ENCODE measurements at regions not wholly inside any gene's neighbourhood (a gene's known extent, or its start where the extent isn't known, plus 50 kb on each side); places are given as distances from the start of the nearest gene placed in this dataset.

- DNase-seq, result no peak
- no peak overlapping the region for H3K27ac Mint-ChIP-seq (ENCODE audit: unreplicated experiment)
- no peak overlapping the region for H3K4me3 Mint-ChIP-seq (ENCODE audit: unreplicated experiment)
- H3K27me3 Mint-ChIP-seq (ENCODE audit: unreplicated experiment), result no peaks in the 10 kb centered on the region
- H3K4me1 Mint-ChIP-seq (ENCODE audit: low read depth, unreplicated experiment), result no peaks in the 10 kb centered on the region
- H3K9me3 Mint-ChIP-seq (ENCODE audit: unreplicated experiment), result peaks cover 1% of the 10 kb centered on the region
- TF ChIP-seq CTCF (IDR thresholded peaks at IDR 0.05; ENCODE audit: partially characterized antibody, unreplicated experiment), result no peak
- H3K36me3 Mint-ChIP-seq (ENCODE audit: unreplicated experiment), result no peaks in the 10 kb centered on the region
Observed at GRCh38 chr10:114730291-114730690, 72.2 kb upstream of the ABLIM1 start.

- no peak for TF ChIP-seq CTCF (IDR thresholded peaks at IDR 0.05; ENCODE audit: partially characterized antibody, unreplicated experiment)
- no peak overlapping the region for H3K4me3 Mint-ChIP-seq (ENCODE audit: unreplicated experiment)
- H3K27me3 Mint-ChIP-seq (ENCODE audit: unreplicated experiment), result no peaks in the 10 kb centered on the region
- no peak overlapping the region for H3K27ac Mint-ChIP-seq (ENCODE audit: unreplicated experiment)
- no peak for DNase-seq
- no peaks in the 10 kb centered on the region for H3K36me3 Mint-ChIP-seq (ENCODE audit: unreplicated experiment)
- no peaks in the 10 kb centered on the region for H3K9me3 Mint-ChIP-seq (ENCODE audit: unreplicated experiment)
- H3K4me1 Mint-ChIP-seq (ENCODE audit: low read depth, unreplicated experiment), result no peaks in the 10 kb centered on the region
Observed at GRCh38 chr10:114732931-114733330, 74.9 kb upstream of the ABLIM1 start.

DNA sequence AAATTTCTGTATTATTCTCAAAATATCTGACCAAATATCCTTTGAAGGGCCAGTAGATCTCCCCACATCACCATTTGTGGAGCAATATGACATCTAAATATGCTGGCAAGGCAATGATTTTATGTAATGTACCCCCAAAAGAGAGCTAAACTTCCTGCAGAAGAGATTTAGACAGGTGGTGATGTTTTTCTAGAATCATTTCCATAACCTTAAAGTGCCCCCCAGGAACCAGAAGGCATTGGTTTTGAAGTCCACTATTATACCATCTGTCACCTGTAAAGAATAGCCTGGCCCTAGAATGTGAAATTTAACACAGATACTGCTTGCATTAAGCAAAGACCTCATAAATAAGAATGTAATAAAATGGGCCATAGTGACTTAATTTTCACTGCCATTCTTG is 77.9 kb upstream of the ABLIM1 start:
- TF ChIP-seq CTCF (IDR thresholded peaks at IDR 0.05; ENCODE audit: partially characterized antibody, unreplicated experiment), result no peak
- no peaks in the 10 kb centered on the region for H3K27me3 Mint-ChIP-seq (ENCODE audit: unreplicated experiment)
- no peaks in the 10 kb centered on the region for H3K36me3 Mint-ChIP-seq (ENCODE audit: unreplicated experiment)
- no peaks in the 10 kb centered on the region for H3K9me3 Mint-ChIP-seq (ENCODE audit: unreplicated experiment)
- H3K4me1 Mint-ChIP-seq (ENCODE audit: low read depth, unreplicated experiment), result no peaks in the 10 kb centered on the region
- no peak overlapping the region for H3K4me3 Mint-ChIP-seq (ENCODE audit: unreplicated experiment)
- H3K27ac Mint-ChIP-seq (ENCODE audit: unreplicated experiment), result no peak overlapping the region
- DNase-seq, result no peak

DNA sequence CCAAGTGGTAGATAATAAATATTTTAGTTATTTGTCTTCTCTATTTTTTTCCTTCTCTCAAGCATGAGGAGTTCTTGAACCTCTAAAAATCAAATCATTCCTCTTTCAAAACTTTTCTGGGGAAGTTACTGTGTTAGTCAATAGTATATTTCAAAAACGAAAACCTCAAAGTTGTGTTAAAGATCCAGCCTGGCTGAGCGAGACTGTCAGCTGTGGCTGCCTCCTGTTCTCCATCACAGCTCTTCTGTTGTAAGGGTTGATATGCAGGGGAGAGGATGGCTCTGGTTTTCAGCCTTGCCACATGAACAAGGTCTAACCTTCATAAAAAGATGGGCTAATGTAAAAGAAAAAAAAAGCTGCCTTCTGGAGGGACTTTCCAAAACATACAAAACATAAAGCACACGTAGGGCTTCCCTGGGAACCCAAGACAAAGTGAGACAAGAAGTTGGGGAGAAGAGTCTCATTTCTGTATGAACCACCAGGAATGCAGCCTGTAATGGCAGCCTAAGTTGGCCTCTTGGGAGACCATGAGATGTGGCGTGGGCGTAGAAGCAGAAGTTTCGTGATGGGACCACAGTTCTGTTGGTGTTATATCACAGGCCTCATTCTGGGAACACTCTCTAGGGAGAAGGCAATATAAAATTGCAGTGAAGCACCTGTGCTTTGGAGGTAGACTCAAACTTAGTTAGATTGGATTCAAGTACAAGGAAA is 77.9 kb upstream of the FHIP2A start:
- no peak for DNase-seq
- no peaks in the 10 kb centered on the region for H3K9me3 Mint-ChIP-seq (ENCODE audit: unreplicated experiment)
- H3K27ac Mint-ChIP-seq (ENCODE audit: unreplicated experiment), result no peak overlapping the region
- no peaks in the 10 kb centered on the region for H3K4me1 Mint-ChIP-seq (ENCODE audit: low read depth, unreplicated experiment)
- no peak overlapping the region for H3K4me3 Mint-ChIP-seq (ENCODE audit: unreplicated experiment)
- no peak for TF ChIP-seq CTCF (IDR thresholded peaks at IDR 0.05; ENCODE audit: partially characterized antibody, unreplicated experiment)
- H3K27me3 Mint-ChIP-seq (ENCODE audit: unreplicated experiment), result no peaks in the 10 kb centered on the region
- H3K36me3 Mint-ChIP-seq (ENCODE audit: unreplicated experiment), result no peaks in the 10 kb centered on the region

DNA sequence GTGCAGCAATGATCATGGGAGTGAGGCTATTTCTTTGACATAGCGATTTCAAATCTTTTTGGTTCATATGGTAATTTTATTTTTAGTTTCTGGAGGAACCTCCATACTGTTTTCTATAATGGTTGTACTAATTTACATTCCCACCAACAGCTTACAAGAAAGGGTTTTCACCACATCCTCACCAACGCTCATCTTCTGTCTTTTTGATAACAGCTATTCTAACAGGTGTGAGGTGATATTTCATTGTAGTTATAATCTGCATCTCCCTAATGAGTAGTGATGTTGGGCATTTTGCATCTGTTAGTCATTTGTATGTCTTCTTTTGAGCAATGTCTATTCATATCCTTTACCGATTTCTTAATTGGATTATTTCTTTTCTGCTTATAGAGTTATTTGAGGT is 75.0 kb upstream of the FHIP2A start:
- Mint-ChIP-seq H3K27ac (ENCODE audit: unreplicated experiment) (no peak overlapping the region), H3K36me3 (ENCODE audit: unreplicated experiment) (no peaks in the 10 kb centered on the region), H3K27me3 (ENCODE audit: unreplicated experiment) (no peaks in the 10 kb centered on the region), H3K4me3 (ENCODE audit: unreplicated experiment) (no peak overlapping the region), H3K9me3 (ENCODE audit: unreplicated experiment) (no peaks in the 10 kb centered on the region), H3K4me1 (ENCODE audit: low read depth, unreplicated experiment) (no peaks in the 10 kb centered on the region)
- TF ChIP-seq CTCF (IDR thresholded peaks at IDR 0.05; ENCODE audit: partially characterized antibody, unreplicated experiment), result no peak
- no peak for DNase-seq

Measured in glutamatergic neuron (in vitro differentiated cells).